Germinal center (tissue), 1 donor: ENCODE measurements at regions not wholly inside any gene's neighbourhood (a gene's known extent, or its start where the extent isn't known, plus 50 kb on each side); places are given as distances from the start of the nearest gene placed in this dataset.
A peak's percentile ranks its signal among the peaks of the same experiment; 100 is the strongest.
"Not testable (repeated sequence)": the region's sequence is repeated elsewhere in the genome, so short reads cannot be mapped to it uniquely, and the experiment has no call there.

Experiments
- DNase-seq: peaks from one replicate; pipeline ENCODE4 v3.0.0; 2012; ENCODE audit warnings: mixed read lengths, low spot score

DNA sequence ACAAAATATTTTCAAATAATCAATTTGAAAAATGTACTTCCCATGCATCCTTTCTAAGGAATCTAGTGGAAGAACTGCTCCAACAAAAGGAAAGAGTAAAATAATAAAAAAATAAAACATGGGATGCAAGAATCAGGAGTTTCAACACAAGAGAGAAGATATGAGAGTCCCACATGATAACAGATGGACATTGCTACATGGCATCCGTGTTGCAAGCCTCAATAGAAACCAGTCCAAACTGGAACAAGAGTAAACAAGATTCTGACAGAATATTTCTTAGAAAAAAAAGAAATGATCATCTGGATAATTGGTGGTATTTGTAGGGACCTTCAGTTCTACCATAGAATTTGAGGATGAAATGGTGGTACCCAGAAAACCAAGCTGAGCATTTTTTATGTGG, 186.8 kb downstream of the FRK start:
- DNase-seq, result no peak

DNA sequence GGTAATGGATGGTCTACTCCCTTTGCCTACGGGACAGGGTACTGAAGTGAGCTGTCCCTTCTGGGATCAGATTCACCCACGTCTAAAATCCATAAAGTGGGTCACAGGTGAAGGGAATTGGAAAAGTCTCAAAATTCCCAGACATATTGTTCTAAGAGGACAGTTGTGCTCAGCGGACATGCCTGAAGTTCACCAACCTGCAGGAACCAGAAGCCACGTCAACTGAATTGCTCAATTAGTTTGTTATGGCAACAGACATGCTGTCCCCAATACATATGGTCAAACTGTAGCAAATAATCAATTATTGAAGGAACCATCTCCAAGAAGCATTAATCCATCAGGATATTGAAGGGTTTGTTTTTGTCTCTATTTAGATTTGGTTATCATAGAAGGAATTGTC, 190.2 kb downstream of the FRK start:
- DNase-seq, result no peak

DNA sequence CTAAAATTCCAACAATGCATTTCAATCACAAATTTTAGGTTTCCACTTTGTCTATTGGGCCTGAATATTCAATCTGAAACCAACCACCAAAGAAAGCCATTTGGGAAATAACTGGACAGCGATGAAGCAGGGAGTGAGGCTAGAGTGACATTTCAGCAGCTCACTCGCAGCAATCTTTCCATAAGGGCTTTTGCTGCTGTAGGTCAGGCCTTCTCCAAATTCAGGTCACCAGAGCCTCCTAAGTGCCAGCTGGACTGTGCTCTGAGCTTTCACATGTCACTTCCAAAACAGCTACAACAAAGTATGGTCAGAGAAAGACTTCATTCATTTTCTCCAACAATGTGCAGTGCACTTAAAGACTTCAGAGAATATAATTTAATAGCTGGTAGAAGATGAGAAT, 194.8 kb downstream of the FRK start:
- DNase-seq, result no peak

DNA sequence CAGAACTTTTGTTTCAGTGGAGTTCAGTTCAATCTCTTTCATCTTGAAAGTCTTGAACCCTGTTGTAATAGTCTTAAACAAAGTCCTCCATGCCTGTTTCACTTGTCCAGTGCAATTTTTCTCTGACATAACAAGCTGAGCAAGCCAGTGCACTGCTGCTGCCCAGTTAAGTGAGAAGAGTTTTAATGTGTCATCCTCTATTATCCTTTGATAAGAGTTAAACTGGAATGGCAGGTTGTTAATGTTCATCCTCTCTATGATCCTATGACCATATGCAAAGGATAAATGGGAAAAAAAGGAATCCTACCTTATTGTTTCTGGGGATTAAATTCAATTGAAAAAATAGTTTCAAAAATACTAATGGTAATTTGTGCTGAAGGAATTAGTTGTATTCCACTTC, 197.5 kb downstream of the FRK start:
- no peak for DNase-seq

DNA sequence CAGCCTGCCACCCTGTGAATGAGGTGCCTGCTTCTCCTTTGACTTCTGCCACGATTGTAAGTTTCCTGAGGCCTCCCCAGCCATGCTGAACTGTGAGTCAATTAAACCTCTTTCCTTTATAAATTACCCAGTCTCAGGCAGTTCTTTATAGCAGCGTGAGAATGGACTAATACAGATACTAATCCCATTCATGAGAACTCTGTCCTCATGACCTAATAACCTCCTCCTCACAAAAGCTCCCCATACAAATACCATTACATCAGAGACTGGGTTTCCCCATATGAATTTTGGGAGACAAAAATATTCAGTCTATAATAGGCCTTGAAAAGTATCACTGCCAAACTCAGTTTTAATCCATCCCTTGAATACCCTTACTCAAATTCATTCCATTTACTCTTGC, 199.0 kb downstream of the FRK start:
- not testable (repeated sequence) for DNase-seq

DNA sequence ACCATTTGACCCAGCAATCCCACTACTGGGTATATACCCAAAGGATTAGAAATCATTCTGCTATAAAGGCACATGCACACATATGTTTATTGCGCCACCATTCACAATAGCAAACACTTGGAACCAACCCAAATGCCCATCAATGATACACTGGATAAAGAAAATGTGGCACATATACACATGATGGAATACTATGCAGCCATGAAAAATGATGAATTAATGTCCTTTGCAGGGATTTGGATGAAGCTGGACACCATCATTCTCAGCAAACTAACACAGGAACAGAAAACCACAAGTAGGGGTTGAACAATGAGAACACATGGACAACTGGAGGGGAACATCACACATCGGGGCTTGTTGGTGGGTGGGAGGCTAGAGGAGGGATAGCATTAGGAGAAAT, 201.1 kb downstream of the FRK start:
- not testable (repeated sequence) for DNase-seq

DNA sequence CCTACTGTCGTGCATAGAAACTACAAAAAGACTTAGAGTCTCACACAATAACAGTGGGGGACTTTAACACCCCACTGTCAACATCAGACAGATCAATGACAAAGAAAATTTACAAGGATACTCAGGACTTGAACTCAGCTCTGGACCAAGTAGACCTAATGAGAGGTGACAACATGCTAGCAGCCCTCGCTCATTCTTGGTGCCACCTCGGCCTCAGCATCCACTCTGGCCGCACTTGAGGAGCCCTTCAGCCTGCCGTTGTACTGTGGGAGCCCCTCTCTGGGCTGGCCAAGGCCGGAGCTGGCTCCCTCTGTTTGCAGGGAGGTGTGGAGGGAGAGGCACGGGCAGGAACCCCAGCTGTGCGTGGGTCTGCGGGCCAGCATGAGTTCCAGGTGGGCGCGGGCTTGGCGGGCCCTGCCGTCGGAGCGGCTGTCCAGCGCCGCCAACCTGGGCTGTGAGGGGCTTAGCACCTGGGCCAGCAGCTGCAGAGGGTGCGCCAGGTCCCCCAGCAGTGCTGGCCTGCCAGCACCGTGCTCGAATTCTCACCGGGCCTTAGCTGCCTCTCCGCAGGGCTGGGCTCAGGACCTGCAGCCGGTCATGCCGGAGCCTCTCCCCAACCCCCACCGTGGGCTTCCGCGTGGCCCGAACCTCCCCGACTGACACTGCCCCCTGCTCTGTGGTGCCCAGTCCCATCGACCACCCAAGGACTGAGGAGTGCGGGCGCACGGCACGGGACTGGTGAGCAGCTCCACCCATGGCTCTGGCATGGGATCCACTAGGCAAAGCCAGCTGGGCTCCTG, 205.6 kb downstream of the FRK start:
- no peak for DNase-seq

DNA sequence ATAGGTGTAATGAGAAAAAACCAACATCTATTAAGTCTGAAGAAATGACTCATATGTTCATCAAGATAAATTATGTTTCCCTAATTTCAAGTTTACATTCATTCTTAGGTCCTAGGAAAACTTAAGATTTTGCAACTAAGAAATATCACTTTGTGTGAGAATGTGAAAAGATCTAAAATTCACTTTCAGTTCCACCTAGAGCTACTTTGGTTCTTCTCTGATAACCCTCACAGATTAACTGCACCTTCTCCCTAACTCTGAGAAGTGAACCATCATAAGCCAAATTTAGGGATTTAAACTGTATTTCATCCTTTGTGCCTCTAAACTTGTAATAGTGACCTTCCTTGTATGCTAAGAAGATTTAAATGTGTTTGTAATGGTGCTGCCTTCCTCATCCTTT, 213.0 kb downstream of the FRK start:
- no peak for DNase-seq

DNA sequence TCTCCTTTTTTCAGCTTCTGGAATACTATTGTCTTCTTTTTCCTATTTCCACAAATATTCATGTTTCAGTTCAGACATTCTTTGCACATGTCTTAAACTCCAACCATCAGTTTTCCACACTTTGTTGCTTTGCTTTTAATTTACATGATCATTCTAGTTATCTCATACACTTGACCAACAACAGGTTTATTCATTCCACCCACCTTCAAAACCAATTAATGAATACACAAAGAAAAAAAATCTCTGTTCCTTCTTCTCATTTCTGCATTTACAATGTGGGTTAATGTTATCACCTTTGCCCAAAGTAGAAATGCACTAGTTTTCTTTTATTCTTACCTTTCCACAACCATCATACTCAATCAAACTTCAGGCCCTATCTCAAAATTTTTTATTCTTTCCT, 216.7 kb downstream of the FRK start:
- DNase-seq, result no peak

DNA sequence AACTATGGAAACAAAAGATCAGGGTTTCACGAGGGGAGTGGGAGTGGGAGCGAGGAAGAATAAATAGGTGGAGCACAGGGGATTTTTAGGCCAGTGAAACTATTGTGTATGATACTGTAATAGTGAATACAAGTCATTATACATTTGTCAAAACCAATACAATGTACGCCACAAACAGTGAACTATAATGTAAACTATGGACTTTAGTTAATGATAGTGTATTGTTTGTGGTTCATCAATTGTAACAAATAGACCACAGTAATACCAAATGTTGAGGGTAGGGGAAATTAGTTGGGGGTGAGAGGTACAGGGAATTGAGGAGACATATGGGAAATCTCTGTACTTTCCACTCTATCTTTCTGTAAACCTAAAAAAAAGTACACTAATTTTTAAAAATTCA, 218.4 kb downstream of the FRK start:
- DNase-seq, result no peak

DNA sequence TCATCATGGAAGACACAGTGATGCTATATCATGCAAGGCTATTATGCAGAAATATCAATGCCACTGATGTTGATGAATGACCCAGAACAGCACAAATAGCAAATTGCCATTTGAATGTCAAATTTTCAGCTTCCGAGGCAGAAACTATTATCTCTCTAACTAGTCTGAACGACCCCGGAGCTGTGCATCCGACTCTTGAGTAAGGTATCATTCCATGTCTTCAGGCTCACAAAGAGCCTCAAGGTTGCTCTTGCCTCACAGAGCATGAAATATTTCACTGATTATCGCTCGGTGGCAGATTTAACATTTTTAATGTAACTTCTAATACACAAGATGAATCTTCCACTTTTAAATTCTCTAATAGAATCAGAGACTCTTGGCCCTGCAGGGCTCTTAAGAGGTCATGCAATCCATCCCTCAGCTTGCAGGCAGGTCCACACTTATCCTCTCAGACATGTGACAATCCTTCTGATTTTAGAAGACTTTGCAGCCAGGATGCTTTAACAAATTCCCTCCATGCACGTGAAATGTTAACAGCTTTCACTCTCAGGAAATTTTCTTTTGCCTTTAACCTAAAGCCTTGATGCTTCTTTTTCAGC, 221.0 kb downstream of the FRK start:
- DNase-seq, result no peak

DNA sequence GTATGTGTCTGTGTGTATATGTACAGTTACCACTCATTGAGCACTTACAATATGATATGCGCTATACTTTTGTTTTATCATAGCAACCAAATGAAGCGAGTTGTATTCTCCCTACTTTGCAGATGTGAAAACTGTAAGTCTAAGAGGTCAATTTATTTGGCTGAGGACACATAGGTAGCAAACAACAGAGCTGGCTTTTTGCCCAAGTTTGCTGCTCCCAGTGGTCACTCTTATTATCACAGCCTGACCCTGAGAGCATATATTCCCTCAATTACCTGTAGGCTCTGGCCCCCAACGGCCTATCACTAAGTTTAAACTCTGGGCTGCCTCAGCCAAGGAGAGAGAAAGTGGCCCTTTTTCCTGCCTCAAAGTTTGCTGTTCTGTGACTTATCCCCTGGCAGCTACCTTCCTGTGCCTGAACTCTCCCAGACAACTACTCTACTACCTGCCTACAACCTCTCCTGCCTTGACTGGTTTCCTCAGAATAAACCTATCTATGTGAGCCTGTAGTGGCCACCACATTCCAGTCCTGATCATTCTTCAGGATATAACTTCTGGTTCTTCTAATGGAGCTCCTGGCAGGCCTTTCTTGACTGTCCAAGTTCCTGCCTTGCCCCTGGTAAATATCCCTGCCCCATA, 221.8 kb downstream of the FRK start:
- DNase-seq, result peak; percentile 22

DNA sequence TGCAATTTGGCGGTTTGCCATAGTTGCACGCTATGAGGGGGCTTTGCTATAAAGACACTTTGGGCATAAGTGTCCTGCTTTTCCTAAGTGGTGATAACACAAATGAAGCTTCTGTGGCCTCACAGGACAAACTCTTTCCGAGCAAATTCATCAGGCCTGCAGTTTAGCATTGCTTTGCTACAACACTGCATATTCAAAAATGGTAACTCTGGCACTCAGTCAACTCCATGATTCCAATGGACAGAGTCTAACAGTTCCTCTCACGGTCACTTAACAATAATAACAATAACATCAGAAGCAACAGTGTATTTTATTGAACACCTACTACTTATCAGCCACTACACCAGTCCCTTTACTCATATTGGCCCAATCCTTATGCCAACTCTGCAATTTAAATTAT, 222.5 kb downstream of the FRK start:
- no peak for DNase-seq

DNA sequence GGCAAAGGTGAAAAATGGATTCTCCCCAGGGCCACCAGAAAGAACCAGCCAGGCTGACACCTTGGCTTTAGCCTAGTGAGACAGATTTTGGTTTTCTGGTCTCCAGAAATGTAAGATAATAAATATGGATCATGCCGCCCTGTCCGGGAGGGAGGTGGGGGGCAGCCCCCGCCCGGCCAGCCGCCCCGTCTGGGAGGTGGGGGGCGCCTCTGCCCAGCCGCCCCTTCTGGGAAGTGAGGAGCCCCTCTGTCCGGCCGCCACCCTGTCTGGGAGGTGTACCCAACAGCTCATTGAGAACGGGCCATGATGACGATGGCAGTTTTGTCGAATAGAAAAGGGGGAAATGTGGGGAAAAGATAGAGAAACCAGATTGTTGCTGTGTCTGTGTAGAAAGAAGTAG, 224.3 kb downstream of the FRK start:
- not testable (repeated sequence) for DNase-seq

DNA sequence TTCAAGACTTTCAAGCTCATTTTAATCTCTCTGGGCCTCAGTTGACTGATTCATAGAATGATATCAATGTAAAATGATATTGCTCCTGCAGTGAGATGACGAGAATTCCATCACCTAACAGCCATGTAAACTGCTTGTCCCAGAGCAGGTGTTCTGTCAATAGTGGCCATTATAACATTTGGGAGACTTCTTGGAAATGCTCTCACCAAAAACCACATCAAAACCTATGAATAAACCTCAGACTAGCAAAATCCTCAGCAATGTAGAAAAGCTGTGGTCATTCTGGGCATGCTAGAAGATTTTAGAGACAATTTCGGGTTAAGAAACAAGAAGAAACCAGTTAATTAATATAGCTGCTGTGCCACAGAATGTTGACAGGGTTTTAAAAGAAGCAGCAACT, 225.4 kb downstream of the FRK start:
- DNase-seq, result no peak

DNA sequence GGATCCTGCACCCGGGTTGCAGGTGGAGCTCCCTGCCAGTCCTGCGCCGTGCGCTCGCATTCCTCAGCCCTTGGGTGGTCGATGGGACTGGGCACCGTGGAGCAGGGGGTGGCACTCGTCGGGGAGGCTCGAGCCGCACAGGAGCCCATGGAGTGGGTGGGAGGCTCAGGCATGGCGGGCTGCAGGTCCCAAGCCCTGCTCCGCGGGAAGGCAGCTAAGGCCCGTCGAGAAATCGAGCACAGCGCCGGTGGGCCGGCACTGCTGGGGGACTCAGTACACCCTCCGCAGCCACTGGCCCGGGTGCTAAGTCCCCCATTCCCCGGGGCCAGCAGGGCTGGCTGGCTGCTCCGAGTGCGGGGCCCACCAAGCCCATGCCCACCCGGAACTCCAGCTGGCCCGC, 226.1 kb downstream of the FRK start:
- DNase-seq, result not testable (repeated sequence)

DNA sequence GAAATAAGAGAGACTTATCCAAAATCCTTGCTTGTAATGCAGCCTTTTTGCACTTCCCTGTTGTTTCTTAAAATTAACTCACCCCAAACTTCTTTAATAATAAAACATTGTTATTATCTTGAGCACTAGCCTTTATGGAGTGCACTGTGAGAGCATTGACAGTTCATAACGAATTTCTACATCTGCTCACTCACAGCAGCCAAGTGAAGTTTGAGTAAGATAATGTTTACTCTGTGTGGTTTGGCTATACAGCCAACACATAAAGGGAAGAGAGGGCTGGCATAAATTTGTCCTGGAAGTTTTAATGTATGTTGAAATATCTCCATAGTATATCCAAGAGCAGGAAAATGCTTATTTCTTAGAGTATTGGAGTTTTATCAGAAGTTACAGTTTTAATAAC, 227.9 kb downstream of the FRK start:
- no peak for DNase-seq

DNA sequence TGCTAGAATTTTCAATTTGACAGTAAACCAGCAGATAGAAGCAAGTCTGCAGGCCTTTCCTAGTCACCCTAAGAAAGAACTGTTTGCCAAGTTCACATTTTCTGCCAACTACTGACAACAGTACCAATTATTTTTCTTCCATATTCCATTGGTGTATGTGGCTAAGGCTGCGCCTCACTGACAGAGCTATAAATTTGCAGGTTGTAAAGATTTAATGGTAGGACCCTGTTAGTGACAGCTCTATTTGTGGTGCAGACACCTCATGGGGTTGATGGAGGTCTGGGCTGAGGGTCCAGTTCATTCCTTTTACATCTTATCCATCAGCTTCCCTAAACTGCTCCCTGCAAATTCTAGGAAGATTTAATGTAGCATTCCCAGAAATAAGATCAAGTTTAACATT, 228.5 kb downstream of the FRK start:
- no peak for DNase-seq

DNA sequence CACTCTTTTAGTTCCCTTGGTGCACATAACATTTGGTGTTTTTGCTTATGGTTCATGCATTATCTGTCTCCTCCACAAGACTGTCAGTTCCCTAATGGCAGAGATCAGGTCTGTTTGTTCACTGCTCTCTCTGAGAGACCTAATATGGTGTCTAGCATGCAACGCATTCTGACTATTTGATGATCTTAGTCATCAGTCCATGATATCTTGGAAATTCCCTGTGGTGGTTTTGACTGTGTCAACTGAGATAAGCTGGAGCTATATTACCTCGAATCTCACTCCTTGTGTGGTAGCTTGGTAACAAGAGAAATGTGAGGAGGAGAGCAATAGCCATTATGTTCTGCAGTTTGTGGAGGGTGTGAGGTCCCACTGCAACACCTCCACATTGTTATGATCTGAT, 229.8 kb downstream of the FRK start:
- no peak for DNase-seq

DNA sequence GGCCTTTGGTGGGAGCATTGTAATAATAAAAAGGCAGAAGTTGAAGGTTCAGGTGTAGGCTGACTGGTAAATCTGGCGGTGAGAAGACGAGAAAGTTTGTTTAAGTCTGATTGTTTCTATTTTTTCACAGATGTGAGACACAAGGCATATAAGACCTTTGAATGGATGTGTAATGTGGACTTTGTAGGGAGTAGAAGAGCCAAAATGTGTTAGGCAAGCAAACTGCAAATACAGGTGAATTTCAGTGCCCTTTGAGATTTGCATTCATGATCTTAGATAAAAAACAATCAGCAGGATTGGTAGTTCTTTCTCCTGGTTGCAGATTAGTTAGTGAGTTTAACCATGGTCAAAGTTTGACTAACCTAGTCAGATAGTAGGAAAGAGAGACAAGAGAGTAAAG, 238.9 kb downstream of the FRK start:
- no peak for DNase-seq

DNA sequence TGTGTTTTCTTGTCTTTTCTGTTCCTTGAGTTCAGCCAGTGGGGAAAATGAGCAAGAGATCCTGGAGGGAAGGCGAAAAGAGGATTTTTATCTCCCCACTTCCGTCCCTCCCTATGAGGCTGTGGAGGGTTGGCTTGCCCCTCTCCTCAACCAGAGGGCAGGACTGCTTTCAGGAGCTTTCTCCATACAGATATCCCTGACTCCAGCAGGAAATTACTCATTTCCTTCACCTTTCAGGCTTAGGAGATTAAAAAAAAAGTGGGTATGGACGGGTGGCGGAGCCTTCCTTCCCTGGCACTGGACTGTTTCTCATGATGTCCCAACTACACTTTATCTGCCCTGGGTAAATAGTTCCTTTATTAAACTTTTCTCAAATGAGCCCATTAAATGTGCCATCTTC, 241.2 kb downstream of the FRK start:
- no peak for DNase-seq

DNA sequence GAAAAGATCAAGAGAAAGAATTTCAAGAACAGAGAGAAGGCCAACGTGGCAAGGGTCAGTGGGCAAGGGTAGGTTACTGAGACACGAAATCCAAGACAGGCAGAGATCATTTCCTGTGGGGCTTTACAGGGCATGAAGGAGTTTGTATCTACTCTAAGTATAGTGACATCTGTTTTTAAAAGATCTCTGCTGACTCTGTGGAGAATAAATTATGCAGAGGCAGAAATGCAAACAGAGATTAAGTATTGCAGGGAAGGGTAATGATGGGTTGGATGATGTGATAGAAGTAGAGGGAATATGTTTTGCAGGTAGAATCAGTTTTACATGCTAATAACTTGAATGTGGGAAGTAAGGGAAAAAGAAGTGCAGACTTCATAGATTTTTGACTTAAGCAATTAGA, 243.5 kb downstream of the FRK start:
- DNase-seq, result no peak

DNA sequence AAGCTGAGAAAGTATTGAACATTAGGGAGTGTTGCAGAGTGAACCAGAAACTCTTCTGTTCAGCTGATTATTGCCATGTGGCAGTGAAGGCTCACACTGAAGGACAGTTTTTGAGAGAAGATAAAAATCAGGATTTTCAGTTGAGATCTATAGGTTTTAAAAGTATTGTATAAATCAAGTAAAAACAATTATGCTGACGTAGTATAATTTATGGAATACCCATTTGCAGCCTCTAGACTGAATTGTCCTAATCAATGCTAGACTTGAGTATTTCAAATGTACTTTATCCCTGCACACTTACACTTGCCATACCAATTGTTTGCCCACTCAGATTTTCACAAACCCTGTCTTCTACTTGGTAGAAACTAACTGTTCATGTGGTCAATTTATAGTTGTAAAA, 245.8 kb downstream of the FRK start:
- DNase-seq, result no peak

DNA sequence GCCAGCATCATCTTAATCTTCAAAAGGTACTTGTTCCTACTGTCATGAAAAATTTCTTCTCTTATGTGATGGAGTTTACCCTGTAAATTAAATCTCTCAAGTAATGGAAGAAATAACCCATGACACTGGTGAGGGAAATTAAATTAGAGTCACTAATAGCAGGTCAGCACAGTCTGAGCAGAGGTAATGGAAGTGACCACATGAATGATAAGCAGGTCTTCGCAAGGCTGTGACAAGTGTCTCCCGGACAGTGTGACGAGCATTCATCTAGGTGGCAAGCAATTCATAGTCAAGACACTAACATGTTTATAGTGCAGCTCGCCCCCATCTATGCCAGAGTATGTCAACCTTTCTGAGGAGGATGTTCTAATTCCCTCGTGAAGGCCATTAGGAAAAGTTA, 249.2 kb downstream of the FRK start:
- DNase-seq, result no peak
